Naive thymus-derived CD4-positive, alpha-beta T cell (primary cell): ENCODE measurements at regions not wholly inside any gene's neighbourhood (a gene's known extent, or its start where the extent isn't known, plus 50 kb on each side); places are given as distances from the start of the nearest gene placed in this dataset.
A peak's percentile ranks its signal among the peaks of the same experiment; 100 is the strongest.
"Not testable (repeated sequence)": the region's sequence is repeated elsewhere in the genome, so short reads cannot be mapped to it uniquely, and the experiment has no call there.

Experiments
- ATAC-seq: fragments of 150-1000 bp; cut with Tn5 transposase; 2 replicates; pipeline ENCODE4 v1.10.0; 2021; ENCODE audit warnings: mild to moderate bottlenecking, moderate library complexity
- CTCF ChIA-PET: fragments of 350-600 bp; sonication (Branson Sonifier 250); formaldehyde crosslinking; loops from one replicate; lab custom pipeline; 2021; ENCODE audit warnings: antibody characterized with exemption; lab: Charles Lee
- POLR2A ChIA-PET: fragments of 350-600 bp; sonication (Branson Sonifier 250); formaldehyde crosslinking; loops from one replicate; lab custom pipeline; 2021; ENCODE audit warnings: antibody characterized with exemption, inconsistent platforms; lab: Charles Lee
- DNase-seq, 9 donors: peaks; one replicate each; pipeline versions ENCODE4 v3.0.0 to v3.0.0-alpha.2; 2020 to 2022; ENCODE audit warnings: mixed read lengths in 1 of 9
- H3K27ac ChIP-seq: one replicate; pipeline ENCODE4 v1.7.0; 2013; ENCODE audit warnings: mild to moderate bottlenecking, low read depth, low read length, moderate library complexity
- H3K27me3 ChIP-seq, 2 donors: one replicate each; pipeline ENCODE4 v1.7.0; 2013; ENCODE audit warnings: low read length in 2 of 2, mild to moderate bottlenecking in 2 of 2, moderate library complexity in 2 of 2; ENCODE audit not compliant: control insufficient read depth in 2 of 2, insufficient read depth in 2 of 2
- H3K36me3 ChIP-seq, 3 experiments: 1 replicate in 2 of 3; 2 replicates in 1 of 3; pipeline ENCODE4 v1.7.0; 2013; ENCODE audit warnings: low read length in 3 of 3, mild to moderate bottlenecking in 3 of 3, moderate library complexity in 1 of 3; ENCODE audit not compliant: insufficient read depth in 3 of 3, control insufficient read depth in 2 of 3
- H3K4me1 ChIP-seq, 2 donors: one replicate each; pipeline ENCODE4 v1.7.0; 2013; ENCODE audit warnings: low read length in 2 of 2, mild to moderate bottlenecking in 2 of 2, moderate library complexity in 1 of 2; ENCODE audit not compliant: control insufficient read depth in 2 of 2, insufficient read depth in 2 of 2
- H3K4me3 ChIP-seq: 2 replicates; pipeline ENCODE4 v1.7.0; 2013; ENCODE audit warnings: mild to moderate bottlenecking, low read length
- H3K9me3 ChIP-seq, 3 experiments: 1 replicate in 2 of 3; 2 replicates in 1 of 3; pipeline ENCODE4 v1.7.0; 2013; ENCODE audit warnings: low read length in 3 of 3; ENCODE audit not compliant: control insufficient read depth in 2 of 3
- H3K27ac Mint-ChIP-seq, 9 donors: one replicate each; pipeline ENCODE4 v1.8.0; 2020 to 2022; ENCODE audit warnings: mixed read lengths in 9 of 9, mild to moderate bottlenecking in 8 of 9, moderate library complexity in 5 of 9, inconsistent platforms in 2 of 9
- H3K27me3 Mint-ChIP-seq, 5 donors: one replicate each; pipeline ENCODE4 v1.8.0; 2021 to 2022; ENCODE audit warnings: mixed read lengths in 5 of 5, mild to moderate bottlenecking in 1 of 5
- H3K36me3 Mint-ChIP-seq, 5 donors: one replicate each; pipeline ENCODE4 v1.8.0; 2020 to 2022; ENCODE audit warnings: mixed read lengths in 5 of 5, mild to moderate bottlenecking in 3 of 5, inconsistent platforms in 1 of 5
- H3K4me1 Mint-ChIP-seq, 7 donors: one replicate each; pipeline ENCODE4 v1.8.0; 2020 to 2022; ENCODE audit warnings: mixed read lengths in 7 of 7, mild to moderate bottlenecking in 3 of 7, inconsistent platforms in 1 of 7
- H3K4me3 Mint-ChIP-seq, 10 donors: one replicate each; pipeline ENCODE4 v1.8.0; 2020 to 2022; ENCODE audit warnings: mild to moderate bottlenecking in 10 of 10, mixed read lengths in 10 of 10, moderate library complexity in 6 of 10, inconsistent platforms in 2 of 10
- H3K9me3 Mint-ChIP-seq, 11 donors: one replicate each; pipeline ENCODE4 v1.8.0; 2020 to 2022; ENCODE audit warnings: mixed read lengths in 11 of 11, mild to moderate bottlenecking in 4 of 11, inconsistent platforms in 1 of 11, moderate library complexity in 1 of 11
- intact Hi-C, 2 donors: fragments of 100-400 bp; cut with micrococcal nuclease; formaldehyde crosslinking; loops; one replicate each; pipeline ENCODE4 v1.15.1; 2023

DNA sequence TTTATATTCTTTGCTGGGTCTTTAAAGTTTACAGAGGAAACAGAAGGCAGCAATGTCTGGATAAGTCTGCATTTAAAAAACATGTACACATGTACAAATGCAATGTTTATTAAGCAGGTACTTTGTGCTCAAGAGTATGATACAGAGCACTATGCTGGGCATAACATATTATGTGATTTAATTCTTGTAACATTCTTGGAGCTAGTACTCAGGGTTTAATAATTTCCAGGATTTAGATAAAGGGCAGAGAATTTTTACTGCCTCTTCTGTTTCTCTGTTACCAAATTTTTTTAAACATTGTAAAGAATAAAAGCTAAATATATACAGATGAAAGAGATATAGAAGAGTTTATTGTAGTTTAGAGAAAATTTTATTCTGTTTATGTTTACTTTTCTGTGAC, 152.7 kb downstream of the ZNF737 start:
- H3K4me3 Mint-ChIP-seq, result no peak overlapping the region
- Histone ChIP-seq H3K36me3 (no peaks in the 10 kb centered on the region), H3K9me3 (no peaks in the 10 kb centered on the region), H3K27me3 (no peaks in the 10 kb centered on the region), H3K27ac (no peak overlapping the region), H3K4me3 (no peak overlapping the region), H3K4me1 (no peaks in the 10 kb centered on the region)
- DNase-seq (no peak), ATAC-seq (no peak)
- no peaks in the 10 kb centered on the region for H3K4me1 Mint-ChIP-seq
- ChIA-PET CTCF (no interaction called here), POLR2A (no interaction called here)
- no peaks in the 10 kb centered on the region for H3K27me3 Mint-ChIP-seq
- intact Hi-C loops, result no loop called here
- peaks cover 0 to 58% (median 46%) of the 10 kb centered on the region in 5 donors for H3K36me3 Mint-ChIP-seq
- H3K9me3 Mint-ChIP-seq, result peaks cover 0 to 69% (median 12%) of the 10 kb centered on the region in 11 donors
- H3K27ac Mint-ChIP-seq, result no peak overlapping the region

DNA sequence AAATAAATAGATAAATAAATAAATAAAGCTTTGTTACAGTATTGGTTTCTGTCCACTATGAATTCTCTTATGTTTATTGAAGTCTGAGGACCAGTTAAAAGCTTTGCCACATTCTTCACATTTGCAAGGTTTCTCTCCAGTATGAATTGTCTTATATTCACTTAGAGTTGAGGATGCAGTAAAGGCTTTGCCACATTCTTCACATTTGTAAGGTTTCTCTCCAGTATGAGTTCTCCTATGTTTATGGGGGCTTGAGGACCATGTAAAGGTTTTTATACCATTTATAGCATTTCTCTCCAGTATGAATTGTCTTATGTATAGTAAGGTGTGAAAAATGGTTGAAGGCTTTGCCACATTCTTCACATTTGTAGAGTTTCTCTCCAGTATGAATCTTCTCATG, 168.3 kb downstream of the ZNF737 start:
- intact Hi-C loops, result no loop called here
- ATAC-seq, result no peak
- Mint-ChIP-seq H3K4me3 (no peak overlapping the region), H3K9me3 (peaks cover 15 to 84% (median 39%) of the 10 kb centered on the region in 11 donors), H3K36me3 (peaks cover 16 to 30% (median 21%) of the 10 kb centered on the region in 5 donors), H3K27ac (no peak overlapping the region), H3K27me3 (no peaks in the 10 kb centered on the region), H3K4me1 (no peaks in the 10 kb centered on the region)
- Histone ChIP-seq H3K27ac (no peak overlapping the region), H3K9me3 (peaks cover 8 to 52% (median 13%) of the 10 kb centered on the region in 3 experiments), H3K36me3 (no peaks in the 10 kb centered on the region), H3K4me1 (no peaks in the 10 kb centered on the region), H3K4me3 (no peak overlapping the region), H3K27me3 (no peaks in the 10 kb centered on the region)
- no peak for DNase-seq
- ChIA-PET POLR2A (no interaction called here), CTCF (no interaction called here)

DNA sequence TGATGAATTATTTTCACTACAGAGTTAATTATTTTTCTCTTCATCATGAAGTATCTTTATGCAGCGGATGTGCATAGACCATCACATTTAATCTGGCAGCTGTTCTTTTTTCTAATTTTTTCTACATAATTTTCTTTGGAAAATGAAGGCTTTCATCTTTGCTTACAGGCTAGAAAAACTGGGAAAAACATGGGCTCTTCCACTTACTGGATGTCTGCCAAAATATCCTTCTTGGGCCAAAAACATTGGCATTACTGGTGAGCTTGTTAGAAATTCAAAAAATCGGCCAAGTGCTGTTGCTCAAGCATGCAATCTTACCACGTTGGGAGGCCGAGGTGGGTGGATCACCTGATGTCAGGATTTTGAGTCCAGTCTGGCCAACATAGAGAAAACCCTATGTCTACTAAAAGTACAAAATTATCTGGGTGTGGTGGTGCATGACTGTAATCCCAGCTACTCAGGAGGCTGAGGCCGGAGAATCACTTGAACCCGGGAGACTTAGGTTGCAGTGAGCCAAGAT, 176.8 kb downstream of the ZNF737 start:
- Mint-ChIP-seq H3K27ac (no peak overlapping the region), H3K4me3 (no peak overlapping the region), H3K27me3 (peaks cover 0 to 9% (median 0%) of the 10 kb centered on the region in 5 donors), H3K9me3 (peaks cover 8 to 99% (median 30%) of the 10 kb centered on the region in 11 donors), H3K36me3 (peaks cover 0 to 18% (median 0%) of the 10 kb centered on the region in 5 donors), H3K4me1 (no peaks in the 10 kb centered on the region)
- DNase-seq (no peak), ATAC-seq (no peak)
- intact Hi-C loops, result no loop called here
- Histone ChIP-seq H3K4me1 (no peaks in the 10 kb centered on the region), H3K27me3 (no peaks in the 10 kb centered on the region), H3K9me3 (peaks cover 0 to 38% (median 8%) of the 10 kb centered on the region in 3 experiments), H3K27ac (no peak overlapping the region), H3K4me3 (no peak overlapping the region), H3K36me3 (no peaks in the 10 kb centered on the region)
- ChIA-PET CTCF (no interaction called here), POLR2A (no interaction called here)

DNA sequence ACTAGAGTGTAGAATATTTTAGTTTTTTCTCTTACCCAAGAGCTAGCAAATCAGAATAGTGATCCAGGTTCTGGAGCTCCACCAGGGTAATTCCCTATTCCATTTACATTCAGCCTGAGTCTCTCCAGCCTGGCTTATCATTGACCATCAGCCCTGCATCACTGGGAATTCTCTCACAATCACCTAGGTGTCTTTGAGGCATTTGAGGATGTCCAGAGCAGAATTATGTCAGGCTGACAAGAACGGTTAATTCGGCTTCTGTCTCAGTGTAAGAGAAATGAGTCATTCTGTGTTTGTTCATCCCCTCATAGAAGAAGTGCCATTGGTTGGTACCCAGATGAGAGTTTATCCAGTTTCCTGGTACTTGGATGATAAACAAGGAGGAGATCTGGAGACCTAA, 180.5 kb downstream of the ZNF737 start:
- intact Hi-C loops, result no loop called here
- Mint-ChIP-seq H3K36me3 (peaks cover 0 to 24% (median 3%) of the 10 kb centered on the region in 5 donors), H3K27ac (no peak overlapping the region), H3K27me3 (peaks cover 0 to 11% (median 0%) of the 10 kb centered on the region in 5 donors), H3K9me3 (peaks cover 8 to 86% (median 27%) of the 10 kb centered on the region in 11 donors), H3K4me1 (no peaks in the 10 kb centered on the region), H3K4me3 (no peak overlapping the region)
- Histone ChIP-seq H3K27me3 (no peaks in the 10 kb centered on the region), H3K36me3 (no peaks in the 10 kb centered on the region), H3K4me1 (no peaks in the 10 kb centered on the region), H3K9me3 (peaks cover 0 to 13% (median 0%) of the 10 kb centered on the region in 3 experiments), H3K4me3 (no peak overlapping the region), H3K27ac (no peak overlapping the region)
- DNase-seq (no peak), ATAC-seq (no peak)
- CTCF ChIA-PET, result interaction anchor here (0.7 kb wide), 1 partner anchor 853 kb away, joined by 3 read pairs; no protein-coding TSS in a partner anchor
- POLR2A ChIA-PET, result no interaction called here

DNA sequence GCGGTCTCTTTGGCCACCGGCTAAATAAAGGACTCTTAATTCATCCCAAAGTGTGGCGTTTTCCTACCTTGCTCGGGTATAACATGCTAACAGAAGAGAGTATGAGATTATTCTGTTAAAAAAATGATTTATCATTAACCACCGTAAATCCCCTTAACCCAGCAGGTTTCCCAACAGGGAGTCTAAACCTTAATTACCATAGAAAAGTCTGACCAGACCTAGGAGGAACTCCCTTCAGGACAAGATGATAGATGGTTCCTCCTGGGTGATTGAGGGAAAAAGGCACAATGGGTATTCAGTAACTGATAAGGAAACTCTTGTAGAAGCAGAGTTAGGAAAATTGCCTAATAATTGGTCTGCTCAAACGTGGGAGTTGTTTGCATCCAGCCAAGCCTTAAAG, 193.7 kb downstream of the ZNF737 start:
- ATAC-seq, result no peak
- Mint-ChIP-seq H3K27me3 (peaks cover 0 to 15% (median 0%) of the 10 kb centered on the region in 5 donors), H3K36me3 (peaks cover 0 to 8% (median 3%) of the 10 kb centered on the region in 5 donors), H3K9me3 (peaks cover 4 to 84% (median 27%) of the 10 kb centered on the region in 11 donors), H3K27ac (no peak overlapping the region), H3K4me1 (no peaks in the 10 kb centered on the region), H3K4me3 (no peak overlapping the region)
- H3K27me3 ChIP-seq, result no peaks in the 10 kb centered on the region
- intact Hi-C loops, result no loop called here
- H3K27ac ChIP-seq, result no peak overlapping the region
- no peaks in the 10 kb centered on the region for H3K36me3 ChIP-seq
- no peaks in the 10 kb centered on the region for H3K9me3 ChIP-seq
- H3K4me3 ChIP-seq, result no peak overlapping the region
- DNase-seq, result no peak
- no peaks in the 10 kb centered on the region for H3K4me1 ChIP-seq
- ChIA-PET POLR2A (no interaction called here), CTCF (no interaction called here)

DNA sequence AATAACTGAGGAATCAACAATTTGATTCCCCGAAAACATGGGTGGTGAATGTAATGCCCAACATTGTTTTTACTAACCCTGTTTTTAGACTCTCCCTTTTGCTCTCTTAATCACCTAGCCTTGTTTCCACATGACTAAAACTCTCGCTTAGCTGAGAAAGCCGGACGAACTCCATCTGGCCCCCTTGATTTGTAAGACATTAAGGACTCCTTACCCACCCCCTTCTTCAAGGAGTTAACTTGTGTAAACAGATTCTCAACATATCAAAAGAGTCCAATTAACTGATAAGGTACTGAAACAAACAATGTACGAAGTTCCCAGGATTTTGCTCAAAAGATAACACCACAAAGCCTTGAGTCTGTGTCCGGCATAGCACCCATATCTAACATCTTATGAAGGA, 194.3 kb downstream of the ZNF737 start:
- H3K27ac Mint-ChIP-seq, H3K4me1 Mint-ChIP-seq, H3K4me3 Mint-ChIP-seq, intact Hi-C loops, DNase-seq, H3K9me3 ChIP-seq, ATAC-seq, H3K27me3 ChIP-seq, POLR2A ChIA-PET, H3K36me3 ChIP-seq, CTCF ChIA-PET, H3K4me1 ChIP-seq, H3K4me3 ChIP-seq, H3K27ac ChIP-seq, H3K36me3 Mint-ChIP-seq: not testable (repeated sequence)
- Mint-ChIP-seq H3K9me3 (peaks cover 4 to 86% (median 23%) of the 10 kb centered on the region in 11 donors), H3K27me3 (peaks cover 0 to 15% (median 0%) of the 10 kb centered on the region in 5 donors)

DNA sequence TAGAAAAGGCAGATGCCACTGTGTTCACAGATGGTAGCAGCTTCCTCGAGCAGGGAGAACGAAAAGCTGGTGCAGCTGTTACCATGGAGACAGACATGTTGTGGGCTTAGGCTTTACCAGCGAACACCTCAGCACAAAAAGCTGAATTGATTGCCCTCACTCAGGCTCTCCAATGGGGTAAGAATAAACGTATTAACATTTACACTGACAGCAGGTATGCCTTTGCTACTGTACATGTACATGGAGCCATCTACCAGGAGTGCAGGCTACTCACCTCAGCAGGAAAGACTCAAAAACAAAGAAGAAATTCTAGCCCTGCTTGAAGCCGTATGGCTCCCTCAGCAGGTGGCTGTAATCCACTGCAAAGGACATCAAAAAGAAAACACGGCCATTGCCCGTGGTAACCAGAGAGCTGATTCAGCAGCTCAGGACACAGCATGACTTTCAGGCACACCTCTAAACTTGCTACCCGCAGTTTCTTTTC, 197.7 kb downstream of the ZNF737 start:
- Mint-ChIP-seq H3K27me3 (peaks cover 0 to 22% (median 0%) of the 10 kb centered on the region in 5 donors), H3K4me3 (no peak overlapping the region), H3K27ac (peak overlapping the region in 1 of 9 donors; percentile 45), H3K4me1 (no peaks in the 10 kb centered on the region), H3K9me3 (peaks cover 0 to 81% (median 18%) of the 10 kb centered on the region in 11 donors), H3K36me3 (peaks cover 2 to 6% (median 3%) of the 10 kb centered on the region in 5 donors)
- no peaks in the 10 kb centered on the region for H3K36me3 ChIP-seq
- no peaks in the 10 kb centered on the region for H3K9me3 ChIP-seq
- H3K4me3 ChIP-seq, result no peak overlapping the region
- CTCF ChIA-PET, result no interaction called here
- DNase-seq, result peak in 1 of 9 donors; percentile 1
- intact Hi-C loops, result no loop called here
- no peaks in the 10 kb centered on the region for H3K27me3 ChIP-seq
- POLR2A ChIA-PET, result no interaction called here
- no peaks in the 10 kb centered on the region for H3K4me1 ChIP-seq
- ATAC-seq, result no peak
- H3K27ac ChIP-seq, result no peak overlapping the region
